Panc1 (cell line): ENCODE measurements at regions not wholly inside any gene's neighbourhood (a gene's known extent, or its start where the extent isn't known, plus 50 kb on each side); places are given as distances from the start of the nearest gene placed in this dataset.

Experiments
- ATAC-seq: fragments of 200-7000 bp; cut with Tn5 transposase; 2 replicates; pipeline ENCODE4 v1.9.1; 2020; ENCODE audit warnings: mild to moderate bottlenecking, moderate library complexity
- BruUV-seq: library from RNA; stranded (reverse); fragments of 400-500 nt; replicated peaks from 2 replicates; lab custom pipeline; 2021; lab: Mats Ljungman, UMichigan
- CTCF ChIA-PET: fragments of 300-600 bp; sonication (Branson Sonifier 250); formaldehyde crosslinking; loops from one replicate; lab custom pipeline; 2022; ENCODE audit warnings: antibody characterized with exemption; lab: Charles Lee
- POLR2A ChIA-PET: fragments of 300-600 bp; sonication (Branson Sonifier 250); formaldehyde crosslinking; loops from one replicate; lab custom pipeline; 2022; ENCODE audit warnings: antibody characterized with exemption; lab: Charles Lee
- DNase-seq: peaks from one replicate; pipeline ENCODE4 v3.0.0-alpha.2; 2010; ENCODE audit warnings: low read depth, low spot score
- H3K27ac ChIP-seq: 2 replicates; pipeline ENCODE4 v1.5.1; 2011; ENCODE audit warnings: mild to moderate bottlenecking, low read length, inconsistent platforms
- H3K27me3 ChIP-seq: fragments of 200-500 bp; sonication (Bioruptor generic); 2 replicates; pipeline ENCODE4 v1.6.0; 2014; ENCODE audit warnings: low read length, inconsistent platforms; ENCODE audit not compliant: control insufficient read depth, insufficient read depth
- H3K36me3 ChIP-seq: fragments of 200-500 bp; sonication (Bioruptor generic); 2 replicates; pipeline ENCODE4 v1.5.1; 2014; ENCODE audit warnings: inconsistent platforms, mild to moderate bottlenecking, low read length, moderate library complexity; ENCODE audit not compliant: control insufficient read depth, insufficient read depth
- H3K4me1 ChIP-seq: 2 replicates; pipeline ENCODE4 v1.5.1; 2011; ENCODE audit warnings: inconsistent platforms, mild to moderate bottlenecking, low read length, moderate library complexity; ENCODE audit not compliant: control insufficient read depth, insufficient read depth
- H3K4me3 ChIP-seq, 2 experiments: 2 replicates each; pipeline ENCODE4 v1.5.1; 2011 to 2012; ENCODE audit warnings: low read depth in 2 of 2, low read length in 2 of 2, mild to moderate bottlenecking in 2 of 2, inconsistent platforms in 1 of 2, moderate library complexity in 1 of 2
- H3K9me3 ChIP-seq: fragments of 200-500 bp; sonication (Bioruptor generic); 2 replicates; pipeline ENCODE4 v1.5.1; 2014; ENCODE audit warnings: low read depth, mild to moderate bottlenecking, inconsistent platforms, low read length, moderate library complexity; ENCODE audit not compliant: control insufficient read depth, insufficient read depth
- POLR2AphosphoS5 ChIP-seq: IDR thresholded peaks from 2 replicates; pipeline ENCODE4 v1.6.1; 2012; ENCODE audit warnings: mild to moderate bottlenecking, low read depth, low read length, moderate library complexity
- SIN3A ChIP-seq: IDR thresholded peaks from 2 replicates; pipeline ENCODE4 v1.6.1; 2012; ENCODE audit warnings: low read depth, mild to moderate bottlenecking, low read length, moderate library complexity, borderline replicate concordance; ENCODE audit not compliant: insufficient read depth
- TCF7L2 ChIP-seq: IDR thresholded peaks from 2 replicates; pipeline ENCODE4 v1.6.1; 2011; ENCODE audit warnings: mild to moderate bottlenecking, low read depth, low read length, inconsistent platforms
- in situ Hi-C: cut with HindIII; loops from 2 replicates; pipeline ENCODE4 v1.10.0; 2016; ENCODE audit warnings: low sequenced_read_pairs, low pct_unique_long_range_greater_than_20kb
- intact Hi-C: fragments of 100-400 bp; cut with micrococcal nuclease; formaldehyde crosslinking; loops from one replicate; pipeline ENCODE4 v1.10.0; 2022; ENCODE audit not compliant: unreplicated experiment
- TF ChIP-seq, protein P1 (sequence below): fragments of 450-650 bp; IDR thresholded peaks from 2 replicates; pipeline ENCODE4 v1.5.1; 2017; ENCODE audit warnings: mild to moderate bottlenecking
- TF ChIP-seq, protein P2 (sequence below), 2 experiments: IDR thresholded peaks; 2 replicates each; pipeline ENCODE4 v1.6.1; 2011 to 2012; ENCODE audit warnings: low read depth in 2 of 2, control low read depth in 1 of 2, low read length in 1 of 2, mild to moderate bottlenecking in 1 of 2, moderate library complexity in 1 of 2; ENCODE audit not compliant: insufficient read depth in 1 of 2

DNA sequence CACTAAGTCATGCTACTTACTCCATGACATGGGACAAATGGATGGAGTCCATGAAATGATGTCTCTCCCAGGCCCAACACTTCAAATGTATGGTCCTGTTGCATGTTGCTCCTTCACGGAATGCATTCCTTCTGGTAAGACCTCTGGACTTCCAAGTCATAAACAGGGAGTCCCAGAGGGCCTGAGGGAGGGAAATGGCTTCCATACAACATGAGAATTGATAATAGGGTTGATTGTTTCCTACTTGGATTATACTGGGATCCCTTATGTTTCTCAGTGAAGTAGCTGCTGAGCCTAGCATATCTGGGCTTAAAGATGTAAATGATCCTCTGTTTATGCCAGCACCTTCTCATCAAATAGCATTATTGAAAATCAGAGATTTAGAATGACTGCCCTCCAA is 104.2 kb upstream of the MAGI3 start:
- Histone ChIP-seq H3K4me1 (no peaks in the 10 kb centered on the region), H3K27me3 (no peaks in the 10 kb centered on the region), H3K27ac (no peak overlapping the region), H3K4me3 (no peak overlapping the region), H3K9me3 (no peaks in the 10 kb centered on the region), H3K36me3 (no peaks in the 10 kb centered on the region)
- TF ChIP-seq POLR2AphosphoS5 (no peak), TCF7L2 (no peak), SIN3A (no peak)
- TF ChIP-seq, protein P1, sequence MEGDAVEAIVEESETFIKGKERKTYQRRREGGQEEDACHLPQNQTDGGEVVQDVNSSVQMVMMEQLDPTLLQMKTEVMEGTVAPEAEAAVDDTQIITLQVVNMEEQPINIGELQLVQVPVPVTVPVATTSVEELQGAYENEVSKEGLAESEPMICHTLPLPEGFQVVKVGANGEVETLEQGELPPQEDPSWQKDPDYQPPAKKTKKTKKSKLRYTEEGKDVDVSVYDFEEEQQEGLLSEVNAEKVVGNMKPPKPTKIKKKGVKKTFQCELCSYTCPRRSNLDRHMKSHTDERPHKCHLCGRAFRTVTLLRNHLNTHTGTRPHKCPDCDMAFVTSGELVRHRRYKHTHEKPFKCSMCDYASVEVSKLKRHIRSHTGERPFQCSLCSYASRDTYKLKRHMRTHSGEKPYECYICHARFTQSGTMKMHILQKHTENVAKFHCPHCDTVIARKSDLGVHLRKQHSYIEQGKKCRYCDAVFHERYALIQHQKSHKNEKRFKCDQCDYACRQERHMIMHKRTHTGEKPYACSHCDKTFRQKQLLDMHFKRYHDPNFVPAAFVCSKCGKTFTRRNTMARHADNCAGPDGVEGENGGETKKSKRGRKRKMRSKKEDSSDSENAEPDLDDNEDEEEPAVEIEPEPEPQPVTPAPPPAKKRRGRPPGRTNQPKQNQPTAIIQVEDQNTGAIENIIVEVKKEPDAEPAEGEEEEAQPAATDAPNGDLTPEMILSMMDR = no peak
- TF ChIP-seq, protein P2, sequence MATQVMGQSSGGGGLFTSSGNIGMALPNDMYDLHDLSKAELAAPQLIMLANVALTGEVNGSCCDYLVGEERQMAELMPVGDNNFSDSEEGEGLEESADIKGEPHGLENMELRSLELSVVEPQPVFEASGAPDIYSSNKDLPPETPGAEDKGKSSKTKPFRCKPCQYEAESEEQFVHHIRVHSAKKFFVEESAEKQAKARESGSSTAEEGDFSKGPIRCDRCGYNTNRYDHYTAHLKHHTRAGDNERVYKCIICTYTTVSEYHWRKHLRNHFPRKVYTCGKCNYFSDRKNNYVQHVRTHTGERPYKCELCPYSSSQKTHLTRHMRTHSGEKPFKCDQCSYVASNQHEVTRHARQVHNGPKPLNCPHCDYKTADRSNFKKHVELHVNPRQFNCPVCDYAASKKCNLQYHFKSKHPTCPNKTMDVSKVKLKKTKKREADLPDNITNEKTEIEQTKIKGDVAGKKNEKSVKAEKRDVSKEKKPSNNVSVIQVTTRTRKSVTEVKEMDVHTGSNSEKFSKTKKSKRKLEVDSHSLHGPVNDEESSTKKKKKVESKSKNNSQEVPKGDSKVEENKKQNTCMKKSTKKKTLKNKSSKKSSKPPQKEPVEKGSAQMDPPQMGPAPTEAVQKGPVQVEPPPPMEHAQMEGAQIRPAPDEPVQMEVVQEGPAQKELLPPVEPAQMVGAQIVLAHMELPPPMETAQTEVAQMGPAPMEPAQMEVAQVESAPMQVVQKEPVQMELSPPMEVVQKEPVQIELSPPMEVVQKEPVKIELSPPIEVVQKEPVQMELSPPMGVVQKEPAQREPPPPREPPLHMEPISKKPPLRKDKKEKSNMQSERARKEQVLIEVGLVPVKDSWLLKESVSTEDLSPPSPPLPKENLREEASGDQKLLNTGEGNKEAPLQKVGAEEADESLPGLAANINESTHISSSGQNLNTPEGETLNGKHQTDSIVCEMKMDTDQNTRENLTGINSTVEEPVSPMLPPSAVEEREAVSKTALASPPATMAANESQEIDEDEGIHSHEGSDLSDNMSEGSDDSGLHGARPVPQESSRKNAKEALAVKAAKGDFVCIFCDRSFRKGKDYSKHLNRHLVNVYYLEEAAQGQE (IDR thresholded peaks at IDR 0.05; ENCODE audit: insufficient read depth in 1 of 2, low read depth in 2 of 2, low read length in 1 of 2) = no peak
- in situ Hi-C loops = no loop called here
- DNase-seq = no peak
- intact Hi-C loops = no loop called here
- ChIA-PET POLR2A (no interaction called here), CTCF (no interaction called here)
- no TSS peak for BruUV-seq
- ATAC-seq = no peak

DNA sequence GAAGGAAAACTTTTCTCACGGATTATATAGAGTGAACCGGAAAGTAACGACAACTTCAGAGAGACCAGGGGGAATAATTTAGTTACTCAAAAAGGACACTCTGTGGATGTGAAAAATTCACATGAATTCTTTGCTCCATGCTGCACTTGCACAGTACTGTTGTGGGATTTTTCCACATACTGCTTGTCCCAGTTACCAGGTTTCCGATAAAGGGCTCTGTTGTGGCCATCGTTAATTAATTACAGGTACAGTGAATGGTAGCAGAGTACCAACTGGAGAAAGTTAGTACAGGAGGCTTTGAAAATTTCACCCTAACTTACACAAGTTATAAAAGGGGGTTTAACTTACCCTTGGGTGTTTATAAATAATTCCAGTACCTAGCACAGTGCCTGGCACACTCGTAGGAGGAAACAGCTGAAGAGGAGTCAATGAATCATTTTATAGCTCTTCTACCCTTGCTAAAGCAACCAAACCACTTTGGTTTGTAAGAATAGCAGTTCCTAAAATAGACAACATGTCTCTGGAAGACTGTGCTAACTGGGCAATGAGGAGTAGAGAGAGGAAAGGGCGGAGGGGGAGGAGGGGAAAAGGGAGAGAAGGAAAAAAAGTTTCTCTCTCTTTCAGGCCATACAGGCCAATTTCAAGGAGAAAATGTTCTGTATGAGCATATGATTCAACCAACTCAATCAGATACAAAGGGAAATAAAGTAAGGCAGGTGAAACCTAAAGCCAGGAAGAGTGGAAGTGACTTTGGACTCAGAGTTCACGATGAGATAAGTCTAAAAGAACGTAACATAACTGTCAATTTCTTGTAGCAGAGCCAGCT is 98.3 kb upstream of the MAGI3 start:
- POLR2A ChIA-PET = no interaction called here
- CTCF ChIA-PET = no interaction called here
- BruUV-seq = no TSS peak

More for the DNA sequence above, 98.3 kb upstream of the MAGI3 start:
- Histone ChIP-seq H3K4me1 (no peaks in the 10 kb centered on the region), H3K27me3 (no peaks in the 10 kb centered on the region), H3K9me3 (no peaks in the 10 kb centered on the region), H3K27ac (no peak overlapping the region), H3K4me3 (no peak overlapping the region), H3K36me3 (no peaks in the 10 kb centered on the region)
- ATAC-seq (no peak), DNase-seq (no peak)
- intact Hi-C loops (no loop called here), in situ Hi-C loops (no loop called here)
- TF ChIP-seq POLR2AphosphoS5 (no peak), SIN3A (no peak), TCF7L2 (no peak)
- TF ChIP-seq, protein P1 = no peak
- TF ChIP-seq, protein P2 (IDR thresholded peaks at IDR 0.05; ENCODE audit: insufficient read depth in 1 of 2, low read depth in 2 of 2, low read length in 1 of 2) = no peak
